ENCODE measurements at regions not wholly inside any gene's neighbourhood (a gene's known extent, or its start where the extent isn't known, plus 50 kb on each side); places are given as distances from the start of the nearest gene placed in this dataset.
"Not testable (repeated sequence)": the region's sequence is repeated elsewhere in the genome, so short reads cannot be mapped to it uniquely, and the experiment has no call there.

DNA sequence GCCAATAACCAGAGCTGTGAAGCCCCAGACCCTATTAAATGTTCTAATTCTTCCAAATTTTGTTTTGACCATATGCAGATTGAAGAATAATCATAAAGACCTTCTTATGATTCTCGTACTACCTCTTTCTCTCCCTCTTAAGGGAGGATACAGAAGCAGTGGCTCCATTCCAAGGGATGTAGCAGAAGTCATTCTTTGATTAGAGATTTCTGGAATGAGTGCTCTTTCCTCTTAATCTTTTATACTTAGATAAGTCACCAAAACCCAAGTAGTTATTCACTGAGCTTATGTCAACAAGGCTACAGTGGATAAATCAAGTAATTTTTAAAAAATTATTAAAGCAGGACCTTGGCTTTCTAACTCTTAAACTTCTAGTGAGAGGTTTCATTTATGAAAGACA lies 266.0 kb upstream of the STXBP5 start:
- no peak for DNase-seq (ENCODE audit: low read depth)

DNA sequence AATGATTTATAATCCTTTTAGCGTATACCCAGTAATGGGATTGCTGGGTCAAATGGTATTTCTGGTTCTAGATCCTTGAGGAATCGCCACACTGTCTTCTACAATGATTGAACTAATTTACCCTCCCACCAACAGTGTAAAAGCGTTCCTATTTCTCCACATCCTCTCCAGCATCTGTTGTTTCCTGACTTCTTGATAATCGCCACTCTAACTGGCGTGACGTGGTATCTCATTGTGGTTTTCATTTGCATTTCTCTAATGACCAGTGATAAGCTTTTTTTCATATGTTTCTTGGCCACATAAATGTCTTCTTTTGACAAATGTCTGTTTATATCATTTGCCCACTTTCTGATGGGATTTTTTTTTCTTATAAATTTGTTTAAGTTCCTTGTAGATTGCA lies 264.8 kb upstream of the STXBP5 start:
- DNase-seq (ENCODE audit: low read depth) = not testable (repeated sequence)

GRCh38 chr6:146943664-146944063 lies 260.6 kb upstream of the STXBP5 start:
- DNase-seq (ENCODE audit: low read depth) = no peak

GRCh38 chr6:146944077-146944476 lies 260.1 kb upstream of the STXBP5 start:
- DNase-seq (ENCODE audit: low read depth) = no peak

GRCh38 chr6:146944809-146945208 lies 259.4 kb upstream of the STXBP5 start:
- no peak for DNase-seq (ENCODE audit: low read depth)

DNA sequence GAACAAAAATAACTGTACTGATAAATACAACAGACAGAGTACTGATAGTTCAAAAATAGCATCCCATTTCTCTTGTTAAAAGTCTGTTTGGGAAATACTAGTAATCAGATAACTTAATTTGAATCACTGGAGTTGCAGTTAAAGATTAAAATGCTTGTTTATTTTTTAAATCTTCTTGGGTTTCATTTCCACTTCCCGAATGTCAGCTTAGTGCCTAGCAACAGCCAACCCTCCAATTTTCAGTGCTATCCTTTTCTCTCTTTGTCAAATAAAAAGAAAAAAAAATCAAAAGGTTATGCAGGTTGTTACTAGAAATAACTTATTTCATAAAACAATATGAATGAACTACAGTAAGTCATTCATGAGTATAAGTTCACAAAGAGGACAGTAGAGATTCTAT lies 257.7 kb upstream of the STXBP5 start:
- no peak for DNase-seq (ENCODE audit: low read depth)

- DNase-seq (ENCODE audit: low read depth) = no peak
These were observed 255.4 kb upstream of the STXBP5 start for GRCh38 chr6:146948790-146949342.

- DNase-seq (ENCODE audit: low read depth) = no peak
These were observed 254.8 kb upstream of the STXBP5 start for GRCh38 chr6:146949425-146949824.

- no peak for DNase-seq (ENCODE audit: low read depth)
These were observed 253.8 kb upstream of the STXBP5 start for GRCh38 chr6:146950351-146950835.

DNA sequence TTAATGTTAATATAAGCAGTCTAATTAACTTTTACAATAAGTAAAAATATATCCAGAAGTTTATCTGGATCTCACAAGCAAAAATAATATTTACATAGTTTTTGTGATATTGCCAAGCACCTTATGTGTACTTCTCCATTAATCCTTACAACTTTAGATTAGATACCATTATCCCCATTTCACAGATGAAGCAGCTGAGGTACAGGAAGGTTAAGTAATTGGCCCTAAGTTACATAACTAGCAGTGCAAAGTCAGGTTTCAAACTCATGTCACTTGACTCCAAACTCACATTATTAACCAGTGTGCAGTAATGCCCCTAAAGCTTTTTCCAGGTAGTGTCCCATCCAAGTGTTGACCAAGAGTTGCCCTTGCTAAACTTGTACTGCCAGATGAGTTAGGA lies 248.6 kb upstream of the STXBP5 start:
- no peak for DNase-seq (ENCODE audit: low read depth)

- DNase-seq (ENCODE audit: low read depth) = no peak
These were observed 246.8 kb upstream of the STXBP5 start for GRCh38 chr6:146957181-146958093.

DNA sequence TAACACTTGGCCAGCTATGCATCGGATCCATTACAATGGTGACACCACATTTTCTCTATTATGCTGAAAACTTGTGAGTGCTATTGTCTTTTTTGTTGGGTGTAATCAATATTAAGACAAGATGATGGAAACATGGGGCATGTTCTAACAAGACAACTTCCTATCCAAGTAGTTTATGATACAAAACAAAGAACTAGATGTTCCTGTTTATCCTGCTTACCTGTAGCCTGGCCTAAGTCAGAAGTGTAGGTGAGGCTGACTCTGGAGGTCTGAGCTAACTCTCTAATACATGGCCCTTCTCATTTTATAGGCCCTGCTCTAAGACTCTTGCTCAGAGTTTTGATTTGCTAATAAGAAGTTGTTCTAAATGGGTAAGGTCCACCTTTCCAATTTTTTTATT lies 242.4 kb upstream of the STXBP5 start:
- no peak for DNase-seq (ENCODE audit: low read depth)

GRCh38 chr6:146962329-146962728 lies 241.9 kb upstream of the STXBP5 start:
- DNase-seq (ENCODE audit: low read depth) = no peak

GRCh38 chr6:146965110-146965689 lies 239.0 kb upstream of the STXBP5 start:
- no peak for DNase-seq (ENCODE audit: low read depth)

DNA sequence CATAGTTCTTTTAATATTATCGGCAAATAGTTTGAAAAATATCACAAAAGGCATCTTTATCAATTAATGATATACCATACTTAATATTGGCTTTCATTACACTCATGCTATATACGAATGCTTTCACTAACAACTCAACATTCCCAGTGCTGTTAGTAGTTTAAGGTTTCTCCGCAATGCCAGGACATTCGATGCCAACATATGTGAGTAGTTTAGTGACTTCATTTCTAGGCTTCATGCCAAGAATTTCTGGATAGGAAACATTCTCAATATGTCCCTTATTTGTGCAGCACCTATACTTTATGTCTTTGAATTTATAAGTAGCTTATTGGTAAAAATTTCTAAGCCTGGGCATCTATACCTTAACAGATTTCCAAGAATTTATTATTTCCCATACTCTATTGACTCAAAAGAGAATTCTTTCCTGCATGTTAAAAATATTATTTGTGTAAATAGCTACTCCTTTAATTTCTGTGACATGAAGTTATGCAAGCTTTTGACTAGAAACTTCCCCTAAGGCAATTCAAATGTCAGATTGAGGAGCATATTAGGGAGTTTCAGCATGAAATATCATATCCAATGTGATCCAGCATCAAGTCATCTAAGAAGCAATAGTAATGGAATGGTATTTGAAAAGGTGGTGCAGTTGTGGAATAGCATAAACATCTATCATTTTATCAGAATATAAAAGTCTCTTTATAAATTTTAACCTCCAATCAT lies 236.0 kb upstream of the STXBP5 start:
- peak; percentile 6 for DNase-seq (ENCODE audit: low read depth)

DNA sequence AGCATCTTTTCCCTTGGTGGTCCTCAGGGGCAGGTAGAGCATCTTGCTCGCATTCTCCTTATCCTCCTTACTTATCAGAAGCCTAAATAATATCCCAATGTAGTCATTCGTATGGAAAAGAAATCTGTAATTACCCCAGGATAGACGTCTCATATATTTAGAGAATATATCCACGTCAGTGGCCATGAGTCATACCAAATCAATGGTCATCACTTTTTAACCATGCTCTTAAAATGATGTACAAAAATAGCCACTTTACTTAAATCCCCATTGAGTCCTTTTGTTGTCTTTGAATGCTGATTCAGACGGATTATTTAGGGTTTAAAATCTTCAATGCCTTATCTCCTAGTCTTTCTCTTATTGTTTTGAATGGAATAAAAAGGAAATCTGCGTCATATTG lies 231.7 kb upstream of the STXBP5 start:
- no peak for DNase-seq (ENCODE audit: low read depth)

GRCh38 chr6:146974351-146974750 lies 229.9 kb upstream of the STXBP5 start:
- DNase-seq (ENCODE audit: low read depth) = no peak

DNA sequence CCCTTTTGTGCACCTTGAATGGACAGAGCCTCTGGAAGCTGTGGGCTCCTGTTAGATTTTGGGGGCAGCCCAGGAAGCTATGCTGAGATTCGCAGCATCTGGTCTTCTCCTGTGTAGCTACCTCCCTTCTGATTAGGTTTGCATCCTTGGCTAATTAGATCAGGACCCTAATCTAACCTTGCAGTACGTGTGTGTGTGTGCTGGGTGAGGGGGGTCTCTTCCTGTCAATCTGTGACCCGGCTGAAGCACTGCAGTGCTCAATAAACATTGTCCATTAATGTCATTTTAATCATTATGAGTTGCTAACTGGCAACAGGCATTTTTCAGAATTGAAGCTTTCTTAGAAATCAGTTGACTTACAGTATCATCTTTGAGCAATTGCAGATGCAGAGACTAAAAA lies 229.1 kb upstream of the STXBP5 start:
- DNase-seq (ENCODE audit: low read depth) = no peak

DNA sequence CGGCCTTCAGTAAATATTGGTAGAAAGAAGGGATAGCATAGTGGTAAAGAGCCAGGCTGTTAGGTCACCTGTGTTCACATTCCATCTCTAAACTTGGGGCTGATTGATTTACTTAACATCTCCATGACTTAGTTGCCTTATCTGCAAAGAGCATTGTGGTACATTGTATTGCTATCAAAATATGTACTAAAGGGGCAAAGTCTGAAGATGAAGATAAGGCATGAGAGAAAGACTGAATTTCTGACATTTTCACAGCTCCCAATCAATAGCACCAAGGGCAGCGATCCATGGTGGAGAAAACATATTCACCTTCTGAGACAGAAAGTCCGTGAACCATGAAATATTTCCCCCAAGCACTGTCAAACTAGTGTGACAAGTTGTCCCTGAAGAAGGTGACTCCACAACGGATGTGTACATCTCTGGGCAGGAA lies 223.3 kb upstream of the STXBP5 start:
- DNase-seq (ENCODE audit: low read depth) = no peak

GRCh38 chr6:146981981-146982380 lies 222.2 kb upstream of the STXBP5 start:
- DNase-seq (ENCODE audit: low read depth) = no peak

DNA sequence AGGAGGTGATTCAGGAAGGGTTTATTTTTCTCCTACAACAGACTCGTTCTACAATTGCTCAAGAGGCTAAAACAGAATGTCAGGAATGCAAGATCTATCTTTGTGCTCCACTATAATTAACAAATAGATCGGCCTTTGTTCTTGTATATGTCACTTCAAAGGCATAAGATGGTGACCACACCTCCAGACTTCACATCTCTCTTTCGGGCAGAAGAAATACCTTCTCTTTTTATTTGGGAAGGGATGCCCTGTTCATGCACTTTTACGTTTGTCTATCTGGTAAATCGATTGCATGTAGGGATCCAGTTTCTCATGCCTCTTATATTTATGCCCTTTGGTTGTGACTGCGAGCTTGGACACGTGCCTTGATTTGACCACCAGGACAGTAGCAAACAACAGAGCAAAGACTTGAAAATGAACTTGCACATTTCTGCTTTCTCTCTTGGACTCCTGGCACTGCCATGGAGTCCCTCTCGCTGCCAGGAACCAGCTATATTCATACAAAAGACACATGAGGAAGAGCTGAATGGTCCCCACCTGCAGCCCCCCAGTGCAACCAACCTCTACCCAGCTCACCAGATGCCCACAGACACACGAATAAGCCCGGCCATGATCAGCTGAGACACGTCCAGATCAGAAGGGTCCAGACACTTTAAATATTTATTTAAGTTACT lies 219.8 kb upstream of the STXBP5 start:
- no peak for DNase-seq (ENCODE audit: low read depth)

GRCh38 chr6:146985111-146985510 lies 219.1 kb upstream of the STXBP5 start:
- DNase-seq (ENCODE audit: low read depth) = no peak
